A673 (cell line): ENCODE measurements at regions not wholly inside any gene's neighbourhood (a gene's known extent, or its start where the extent isn't known, plus 50 kb on each side); places are given as distances from the start of the nearest gene placed in this dataset.

Experiments used
- EZH2 ChIP-seq: fragments of 200-600 bp; sonication (generic); IDR thresholded peaks from 2 replicates; pipeline ENCODE4 v1.6.1; 2017; ENCODE audit warnings: borderline replicate concordance, low read depth, mild to moderate bottlenecking, mixed read lengths, antibody characterized with exemption, low read length; ENCODE audit not compliant: poor library complexity, severe bottlenecking
- TF ChIP-seq, protein P1 (sequence below): fragments of 300-800, 200-600 bp; sonication (generic); conservative IDR thresholded peaks from 2 replicates; pipeline ENCODE4 v1.5.1; 2017; ENCODE audit warnings: low read depth, mild to moderate bottlenecking, antibody characterized with exemption, low read length, moderate library complexity, mixed read lengths

DNA sequence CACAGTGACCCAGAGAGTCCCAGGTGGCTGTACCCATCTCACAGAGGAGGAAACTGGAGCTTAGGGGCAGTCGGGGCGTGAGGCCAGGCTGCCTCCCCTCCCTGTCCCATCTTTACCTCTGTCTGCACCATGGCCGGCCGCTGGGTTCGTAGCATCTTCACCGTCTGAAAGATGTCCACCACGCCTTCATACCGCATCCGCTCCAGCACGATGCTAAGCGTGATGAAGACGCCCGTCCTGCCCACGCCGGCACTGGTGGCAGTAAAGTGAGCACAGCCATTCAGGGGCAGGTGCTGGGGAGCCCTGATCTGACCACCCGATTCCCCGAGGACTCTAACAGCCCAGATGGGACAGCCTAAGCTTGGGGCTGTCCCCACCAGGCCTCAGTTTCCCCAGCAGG lies 132.8 kb downstream of the PTPRS start:
- TF ChIP-seq, protein P1, sequence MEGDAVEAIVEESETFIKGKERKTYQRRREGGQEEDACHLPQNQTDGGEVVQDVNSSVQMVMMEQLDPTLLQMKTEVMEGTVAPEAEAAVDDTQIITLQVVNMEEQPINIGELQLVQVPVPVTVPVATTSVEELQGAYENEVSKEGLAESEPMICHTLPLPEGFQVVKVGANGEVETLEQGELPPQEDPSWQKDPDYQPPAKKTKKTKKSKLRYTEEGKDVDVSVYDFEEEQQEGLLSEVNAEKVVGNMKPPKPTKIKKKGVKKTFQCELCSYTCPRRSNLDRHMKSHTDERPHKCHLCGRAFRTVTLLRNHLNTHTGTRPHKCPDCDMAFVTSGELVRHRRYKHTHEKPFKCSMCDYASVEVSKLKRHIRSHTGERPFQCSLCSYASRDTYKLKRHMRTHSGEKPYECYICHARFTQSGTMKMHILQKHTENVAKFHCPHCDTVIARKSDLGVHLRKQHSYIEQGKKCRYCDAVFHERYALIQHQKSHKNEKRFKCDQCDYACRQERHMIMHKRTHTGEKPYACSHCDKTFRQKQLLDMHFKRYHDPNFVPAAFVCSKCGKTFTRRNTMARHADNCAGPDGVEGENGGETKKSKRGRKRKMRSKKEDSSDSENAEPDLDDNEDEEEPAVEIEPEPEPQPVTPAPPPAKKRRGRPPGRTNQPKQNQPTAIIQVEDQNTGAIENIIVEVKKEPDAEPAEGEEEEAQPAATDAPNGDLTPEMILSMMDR, result no peak
- TF ChIP-seq EZH2, result no peak
